Ecto neural progenitor cell (in vitro differentiated cells): ENCODE measurements at regions not wholly inside any gene's neighbourhood (a gene's known extent, or its start where the extent isn't known, plus 50 kb on each side); places are given as distances from the start of the nearest gene placed in this dataset.
A peak's percentile ranks its signal among the peaks of the same experiment; 100 is the strongest.
"Not testable (repeated sequence)": the region's sequence is repeated elsewhere in the genome, so short reads cannot be mapped to it uniquely, and the experiment has no call there.

Source experiments
- DNase-seq: peaks from one replicate; pipeline ENCODE4 v3.0.0-alpha.2; 2018; ENCODE audit warnings: low spot score

GRCh38 chr5:174916924-174917323, 192.5 kb downstream of the MSX2 start:
- DNase-seq: not testable (repeated sequence)

- DNase-seq: no peak
These were observed 191.8 kb downstream of the MSX2 start for GRCh38 chr5:174916227-174916626.

- DNase-seq: no peak
These were observed 186.7 kb downstream of the MSX2 start for GRCh38 chr5:174911118-174911517.

- peak; percentile 86 for DNase-seq
These were observed 185.9 kb downstream of the MSX2 start for GRCh38 chr5:174910245-174910737.

GRCh38 chr5:174903172-174903732, 178.9 kb downstream of the MSX2 start:
- no peak for DNase-seq

- DNase-seq: no peak
These were observed 177.0 kb downstream of the MSX2 start for GRCh38 chr5:174901336-174901735.

GRCh38 chr5:174900240-174900865, 176.0 kb downstream of the MSX2 start:
- DNase-seq: no peak

GRCh38 chr5:174897281-174897950, 173.0 kb downstream of the MSX2 start:
- no peak for DNase-seq

GRCh38 chr5:174895360-174895759, 171.0 kb downstream of the MSX2 start:
- DNase-seq: no peak

GRCh38 chr5:174892742-174893141, 168.4 kb downstream of the MSX2 start:
- DNase-seq: no peak

GRCh38 chr5:174880412-174881200, 156.2 kb downstream of the MSX2 start:
- not testable (repeated sequence) for DNase-seq

GRCh38 chr5:174877987-174878386, 153.6 kb downstream of the MSX2 start:
- no peak for DNase-seq

GRCh38 chr5:174872271-174872670, 147.9 kb downstream of the MSX2 start:
- DNase-seq: no peak

GRCh38 chr5:174852143-174852542, 127.8 kb downstream of the MSX2 start:
- DNase-seq: no peak

- no peak for DNase-seq
These were observed 126.3 kb downstream of the MSX2 start for GRCh38 chr5:174850565-174851169.

- no peak for DNase-seq
These were observed 125.0 kb downstream of the MSX2 start for GRCh38 chr5:174849426-174849825.

GRCh38 chr5:174844971-174845370, 120.6 kb downstream of the MSX2 start:
- no peak for DNase-seq

- DNase-seq: no peak
These were observed 119.2 kb downstream of the MSX2 start for GRCh38 chr5:174843263-174844250.

- DNase-seq: no peak
These were observed 116.1 kb downstream of the MSX2 start for GRCh38 chr5:174840435-174840834.

GRCh38 chr5:174839196-174839595, 114.8 kb downstream of the MSX2 start:
- DNase-seq: no peak
